ENCODE measurements at regions not wholly inside any gene's neighbourhood (a gene's known extent, or its start where the extent isn't known, plus 50 kb on each side); places are given as distances from the start of the nearest gene placed in this dataset.

DNA sequence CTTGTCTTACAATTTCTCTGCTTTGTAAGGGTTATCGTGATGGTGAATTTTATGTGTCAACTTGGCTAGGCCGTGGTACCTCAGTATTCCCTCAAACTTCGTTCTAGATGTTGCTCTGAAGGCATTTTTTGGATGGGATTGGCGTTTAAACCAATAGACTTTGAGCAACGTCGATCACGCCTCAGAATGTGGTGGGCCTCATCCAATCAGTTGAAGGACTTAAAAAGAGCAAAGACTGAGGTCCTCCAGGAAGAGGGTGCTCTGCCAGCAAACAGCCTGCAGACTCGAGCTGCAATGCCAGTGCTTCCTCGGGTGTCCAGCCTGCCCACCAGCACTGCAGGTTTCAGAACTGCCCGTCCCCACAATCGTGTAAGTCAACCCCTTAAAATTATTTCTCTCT, 145.8 kb upstream of the SALL3 start:
- no peak for TF ChIP-seq POLR2A (IDR thresholded peaks at IDR 0.05)
- TF ChIP-seq, protein P1, sequence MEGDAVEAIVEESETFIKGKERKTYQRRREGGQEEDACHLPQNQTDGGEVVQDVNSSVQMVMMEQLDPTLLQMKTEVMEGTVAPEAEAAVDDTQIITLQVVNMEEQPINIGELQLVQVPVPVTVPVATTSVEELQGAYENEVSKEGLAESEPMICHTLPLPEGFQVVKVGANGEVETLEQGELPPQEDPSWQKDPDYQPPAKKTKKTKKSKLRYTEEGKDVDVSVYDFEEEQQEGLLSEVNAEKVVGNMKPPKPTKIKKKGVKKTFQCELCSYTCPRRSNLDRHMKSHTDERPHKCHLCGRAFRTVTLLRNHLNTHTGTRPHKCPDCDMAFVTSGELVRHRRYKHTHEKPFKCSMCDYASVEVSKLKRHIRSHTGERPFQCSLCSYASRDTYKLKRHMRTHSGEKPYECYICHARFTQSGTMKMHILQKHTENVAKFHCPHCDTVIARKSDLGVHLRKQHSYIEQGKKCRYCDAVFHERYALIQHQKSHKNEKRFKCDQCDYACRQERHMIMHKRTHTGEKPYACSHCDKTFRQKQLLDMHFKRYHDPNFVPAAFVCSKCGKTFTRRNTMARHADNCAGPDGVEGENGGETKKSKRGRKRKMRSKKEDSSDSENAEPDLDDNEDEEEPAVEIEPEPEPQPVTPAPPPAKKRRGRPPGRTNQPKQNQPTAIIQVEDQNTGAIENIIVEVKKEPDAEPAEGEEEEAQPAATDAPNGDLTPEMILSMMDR (IDR thresholded peaks at IDR 0.05) = no peak

Measured in vagina (tissue), 2 donors.